ENCODE measurements at regions not wholly inside any gene's neighbourhood (a gene's known extent, or its start where the extent isn't known, plus 50 kb on each side); places are given as distances from the start of the nearest gene placed in this dataset.
A peak's percentile ranks its signal among the peaks of the same experiment; 100 is the strongest.

DNA sequence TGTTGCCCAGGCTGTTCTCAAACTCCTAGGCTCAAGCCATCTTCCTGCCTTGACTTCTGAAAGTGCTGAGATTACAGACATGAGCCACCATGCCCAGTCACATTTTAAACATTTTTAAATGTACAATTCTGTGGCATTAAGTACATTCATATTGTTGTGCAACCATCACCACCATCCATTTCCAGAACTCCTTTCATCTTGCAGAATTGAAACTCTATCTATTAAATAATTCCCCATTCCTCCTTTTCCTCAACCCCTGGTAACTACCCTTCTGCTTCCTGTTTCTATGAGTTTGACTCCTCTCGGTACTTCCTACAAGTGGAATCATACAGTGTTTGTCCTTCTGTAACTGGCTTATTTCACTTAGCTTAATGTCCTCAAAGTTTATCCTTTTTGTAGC lies 103.8 kb upstream of the NAA20 start (continued):
- TF ChIP-seq, protein P1, sequence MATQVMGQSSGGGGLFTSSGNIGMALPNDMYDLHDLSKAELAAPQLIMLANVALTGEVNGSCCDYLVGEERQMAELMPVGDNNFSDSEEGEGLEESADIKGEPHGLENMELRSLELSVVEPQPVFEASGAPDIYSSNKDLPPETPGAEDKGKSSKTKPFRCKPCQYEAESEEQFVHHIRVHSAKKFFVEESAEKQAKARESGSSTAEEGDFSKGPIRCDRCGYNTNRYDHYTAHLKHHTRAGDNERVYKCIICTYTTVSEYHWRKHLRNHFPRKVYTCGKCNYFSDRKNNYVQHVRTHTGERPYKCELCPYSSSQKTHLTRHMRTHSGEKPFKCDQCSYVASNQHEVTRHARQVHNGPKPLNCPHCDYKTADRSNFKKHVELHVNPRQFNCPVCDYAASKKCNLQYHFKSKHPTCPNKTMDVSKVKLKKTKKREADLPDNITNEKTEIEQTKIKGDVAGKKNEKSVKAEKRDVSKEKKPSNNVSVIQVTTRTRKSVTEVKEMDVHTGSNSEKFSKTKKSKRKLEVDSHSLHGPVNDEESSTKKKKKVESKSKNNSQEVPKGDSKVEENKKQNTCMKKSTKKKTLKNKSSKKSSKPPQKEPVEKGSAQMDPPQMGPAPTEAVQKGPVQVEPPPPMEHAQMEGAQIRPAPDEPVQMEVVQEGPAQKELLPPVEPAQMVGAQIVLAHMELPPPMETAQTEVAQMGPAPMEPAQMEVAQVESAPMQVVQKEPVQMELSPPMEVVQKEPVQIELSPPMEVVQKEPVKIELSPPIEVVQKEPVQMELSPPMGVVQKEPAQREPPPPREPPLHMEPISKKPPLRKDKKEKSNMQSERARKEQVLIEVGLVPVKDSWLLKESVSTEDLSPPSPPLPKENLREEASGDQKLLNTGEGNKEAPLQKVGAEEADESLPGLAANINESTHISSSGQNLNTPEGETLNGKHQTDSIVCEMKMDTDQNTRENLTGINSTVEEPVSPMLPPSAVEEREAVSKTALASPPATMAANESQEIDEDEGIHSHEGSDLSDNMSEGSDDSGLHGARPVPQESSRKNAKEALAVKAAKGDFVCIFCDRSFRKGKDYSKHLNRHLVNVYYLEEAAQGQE (IDR thresholded peaks at IDR 0.05; ENCODE audit: unreplicated experiment): no peak
- no peak for TF ChIP-seq EZH2 (IDR thresholded peaks at IDR 0.05; ENCODE audit: low read depth, unreplicated experiment)
- no peak for TF ChIP-seq ZNF331 (CRISPR knock-in tag; IDR thresholded peaks at IDR 0.05; ENCODE audit: low read depth)
- no peak for TF ChIP-seq STAT1 (IDR thresholded peaks at IDR 0.05; ENCODE audit: unreplicated experiment)
- no peak for TF ChIP-seq NANOG (IDR thresholded peaks at IDR 0.05; ENCODE audit: borderline replicate concordance)
- TF ChIP-seq JUNB (IDR thresholded peaks at IDR 0.05; ENCODE audit: unreplicated experiment): no peak
- TF ChIP-seq, protein P2, sequence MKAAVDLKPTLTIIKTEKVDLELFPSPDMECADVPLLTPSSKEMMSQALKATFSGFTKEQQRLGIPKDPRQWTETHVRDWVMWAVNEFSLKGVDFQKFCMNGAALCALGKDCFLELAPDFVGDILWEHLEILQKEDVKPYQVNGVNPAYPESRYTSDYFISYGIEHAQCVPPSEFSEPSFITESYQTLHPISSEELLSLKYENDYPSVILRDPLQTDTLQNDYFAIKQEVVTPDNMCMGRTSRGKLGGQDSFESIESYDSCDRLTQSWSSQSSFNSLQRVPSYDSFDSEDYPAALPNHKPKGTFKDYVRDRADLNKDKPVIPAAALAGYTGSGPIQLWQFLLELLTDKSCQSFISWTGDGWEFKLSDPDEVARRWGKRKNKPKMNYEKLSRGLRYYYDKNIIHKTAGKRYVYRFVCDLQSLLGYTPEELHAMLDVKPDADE (IDR thresholded peaks at IDR 0.05): no peak
- TF ChIP-seq, protein P3, sequence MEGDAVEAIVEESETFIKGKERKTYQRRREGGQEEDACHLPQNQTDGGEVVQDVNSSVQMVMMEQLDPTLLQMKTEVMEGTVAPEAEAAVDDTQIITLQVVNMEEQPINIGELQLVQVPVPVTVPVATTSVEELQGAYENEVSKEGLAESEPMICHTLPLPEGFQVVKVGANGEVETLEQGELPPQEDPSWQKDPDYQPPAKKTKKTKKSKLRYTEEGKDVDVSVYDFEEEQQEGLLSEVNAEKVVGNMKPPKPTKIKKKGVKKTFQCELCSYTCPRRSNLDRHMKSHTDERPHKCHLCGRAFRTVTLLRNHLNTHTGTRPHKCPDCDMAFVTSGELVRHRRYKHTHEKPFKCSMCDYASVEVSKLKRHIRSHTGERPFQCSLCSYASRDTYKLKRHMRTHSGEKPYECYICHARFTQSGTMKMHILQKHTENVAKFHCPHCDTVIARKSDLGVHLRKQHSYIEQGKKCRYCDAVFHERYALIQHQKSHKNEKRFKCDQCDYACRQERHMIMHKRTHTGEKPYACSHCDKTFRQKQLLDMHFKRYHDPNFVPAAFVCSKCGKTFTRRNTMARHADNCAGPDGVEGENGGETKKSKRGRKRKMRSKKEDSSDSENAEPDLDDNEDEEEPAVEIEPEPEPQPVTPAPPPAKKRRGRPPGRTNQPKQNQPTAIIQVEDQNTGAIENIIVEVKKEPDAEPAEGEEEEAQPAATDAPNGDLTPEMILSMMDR (conservative IDR thresholded peaks at IDR 0.05; ENCODE audit: low read depth in 2 of 2): no peak
- no peak for TF ChIP-seq CREB1 (CRISPR knock-in tag; IDR thresholded peaks at IDR 0.05; ENCODE audit: low read depth)

DNA sequence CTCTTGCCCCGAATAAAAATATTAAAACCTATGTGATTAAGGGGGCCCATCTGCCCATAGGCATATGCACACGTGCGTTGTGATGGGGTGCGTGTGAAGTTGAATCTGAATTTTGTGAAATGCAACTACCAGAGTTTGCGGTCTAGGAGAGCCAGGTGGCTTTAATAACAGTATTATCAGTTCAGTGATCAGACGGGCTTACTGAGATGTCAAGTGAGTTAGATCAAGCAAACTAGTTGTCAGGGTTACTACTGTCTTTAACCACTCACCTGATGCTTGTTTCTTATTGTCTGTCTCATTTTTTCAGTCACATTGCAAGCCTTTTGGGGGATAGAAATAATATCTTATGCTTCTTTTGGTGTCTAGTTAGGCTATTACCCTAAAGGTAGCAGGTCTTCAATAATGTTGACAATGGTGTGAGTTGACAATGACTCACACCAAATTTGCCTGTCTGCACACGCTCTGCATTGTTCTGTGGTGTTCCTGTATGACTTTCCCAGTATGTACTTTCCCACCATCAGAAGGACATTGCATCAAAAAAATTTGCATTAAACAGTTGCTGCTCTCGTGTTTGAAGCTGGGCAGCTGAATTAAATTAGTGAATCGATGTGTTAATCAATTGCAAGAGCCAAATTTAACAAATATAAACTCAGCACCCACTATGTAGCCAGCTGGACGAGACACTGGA lies 103.1 kb upstream of the NAA20 start:
- H3K36me3 ChIP-seq (ENCODE audit: insufficient read depth): no peaks in the 10 kb centered on the region
- DNase-seq (ENCODE audit: low spot score) (no peak), ATAC-seq (no peak)
- H3K27me3 ChIP-seq (ENCODE audit: insufficient read depth): no peaks in the 10 kb centered on the region
- no peak overlapping the region for H3K27ac Mint-ChIP-seq
- no peaks in the 10 kb centered on the region for H3K9me3 Mint-ChIP-seq
- peaks cover 13% of the 10 kb centered on the region; the same call in 2 of the 3 replicates for H3K4me1 Mint-ChIP-seq
- no peak overlapping the region for H3K27ac ChIP-seq (ENCODE audit: low read depth)
- no peak overlapping the region for H3K4me2 ChIP-seq
- no peaks in the 10 kb centered on the region for H4K20me1 ChIP-seq (replicated peaks; ENCODE audit: insufficient read depth)
- no peaks in the 10 kb centered on the region for H3K36me3 Mint-ChIP-seq (ENCODE audit: low read depth)
- no peaks in the 10 kb centered on the region for H3F3A ChIP-seq (replicated peaks; ENCODE audit: low read depth)
- no peaks in the 10 kb centered on the region for H3K79me2 ChIP-seq (replicated peaks; ENCODE audit: insufficient read depth)
- no peak overlapping the region for H3K4me3 Mint-ChIP-seq
- no peaks in the 10 kb centered on the region for H3K9me2 ChIP-seq (ENCODE audit: insufficient read depth)
- H3K4me1 ChIP-seq (ENCODE audit: insufficient read depth): peaks cover 7% of the 10 kb centered on the region
- 0 out of 2 replicates have a peak overlapping the region, but pooled peaks have one; percentile 63 for H2AFZ ChIP-seq
- H3K27me3 Mint-ChIP-seq (ENCODE audit: insufficient read depth, low read depth, poor library complexity): peaks cover 5% of the 10 kb centered on the region
- H3K4me3 ChIP-seq: no peak overlapping the region
- TF ChIP-seq, protein P2 (IDR thresholded peaks at IDR 0.05): no peak
- no peak for TF ChIP-seq NANOG (IDR thresholded peaks at IDR 0.05; ENCODE audit: borderline replicate concordance)
- no peak for TF ChIP-seq EZH2phosphoT487 (IDR thresholded peaks at IDR 0.05; ENCODE audit: unreplicated experiment)
- no peak for TF ChIP-seq POLR2AphosphoS5 (IDR thresholded peaks at IDR 0.05; ENCODE audit: low read depth)
- no peak for TF ChIP-seq EZH2 (IDR thresholded peaks at IDR 0.05; ENCODE audit: low read depth, unreplicated experiment)

All from GM23338 (cell line).